NCI-H748 (cell line): ENCODE measurements at regions not wholly inside any gene's neighbourhood (a gene's known extent, or its start where the extent isn't known, plus 50 kb on each side); places are given as distances from the start of the nearest gene placed in this dataset.

Experiments used
- DNase-seq: peaks from one replicate; lab custom pipeline; 2025; ENCODE audit not compliant: unreplicated experiment; lab: John Stamatoyannopoulos, UW

DNA sequence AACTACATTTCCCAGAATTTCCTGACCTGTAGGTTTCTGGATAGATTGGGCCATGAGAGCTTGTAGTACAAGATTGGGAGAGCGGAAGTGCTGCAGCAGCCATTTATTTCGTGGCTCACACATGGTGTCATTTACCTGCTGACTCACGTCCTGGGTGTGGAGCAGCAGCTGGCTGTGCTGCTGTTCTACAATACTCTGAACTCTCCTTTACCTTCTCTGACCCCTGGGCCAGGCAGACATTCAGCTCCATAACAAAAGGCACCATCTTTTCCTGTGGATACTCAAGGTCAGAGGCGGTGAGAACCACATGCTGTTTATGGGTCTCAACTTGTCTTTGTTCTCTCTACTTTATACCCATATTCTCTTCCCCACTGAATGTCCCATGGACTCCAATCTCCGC lies 490.2 kb downstream of the IGSF11 start:
- DNase-seq: peak; percentile 0

DNA sequence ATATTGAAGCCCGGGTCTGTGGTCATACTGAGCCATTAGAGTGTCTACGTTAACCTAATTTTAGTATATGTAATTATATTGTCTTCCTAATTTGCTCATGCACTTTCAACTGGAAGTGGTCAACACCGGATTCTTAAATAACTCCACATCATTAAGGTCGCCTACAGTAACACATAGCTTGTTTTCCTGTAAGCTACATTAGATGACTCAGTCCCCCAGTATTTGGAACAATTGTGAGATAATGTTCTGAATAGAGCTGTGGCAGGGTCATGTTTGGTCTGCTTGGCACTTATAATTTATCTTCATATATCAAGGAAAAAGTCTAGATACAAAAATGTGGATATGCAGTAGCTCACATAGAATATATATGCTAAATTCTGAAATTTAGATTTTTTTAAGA lies 486.2 kb downstream of the IGSF11 start:
- no peak for DNase-seq

DNA sequence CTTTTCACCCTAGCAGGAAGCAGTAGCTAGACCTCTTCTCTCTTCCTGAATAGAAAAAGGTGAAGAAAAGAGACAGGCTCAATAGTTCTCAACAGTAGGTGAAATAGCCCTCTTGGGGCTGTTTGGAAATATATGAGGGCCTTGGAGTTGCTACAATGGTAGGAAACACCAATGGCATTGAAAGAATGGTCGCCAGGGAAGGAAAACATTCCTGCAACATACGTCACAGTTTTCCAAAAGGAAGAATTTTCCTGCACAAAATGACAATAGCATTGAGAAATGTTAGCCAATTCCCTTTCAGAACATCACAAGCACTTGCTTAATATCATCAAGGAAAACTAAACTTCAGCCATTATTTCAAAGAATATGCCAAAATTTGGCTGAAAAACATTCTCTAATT lies 484.5 kb downstream of the IGSF11 start:
- no peak for DNase-seq

DNA sequence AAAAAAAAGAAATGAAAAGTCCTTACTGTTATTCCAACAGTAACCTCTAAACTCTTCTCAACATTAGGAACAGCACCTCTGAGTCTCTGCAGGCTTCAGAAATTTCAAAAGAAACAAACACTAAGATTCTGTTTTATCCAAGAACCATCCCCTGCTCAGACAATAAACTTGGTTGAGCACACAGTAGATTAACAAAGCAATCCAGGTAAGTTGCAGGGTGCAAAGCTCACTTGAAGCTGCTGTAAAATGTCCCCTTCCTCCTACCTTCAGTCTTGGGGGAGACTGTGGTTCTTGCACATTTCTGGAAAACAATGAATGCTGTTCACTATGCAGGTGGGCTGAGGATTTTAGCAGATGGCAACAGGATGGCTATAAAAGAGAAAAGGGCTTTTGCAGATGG lies 484.1 kb downstream of the IGSF11 start:
- no peak for DNase-seq

DNA sequence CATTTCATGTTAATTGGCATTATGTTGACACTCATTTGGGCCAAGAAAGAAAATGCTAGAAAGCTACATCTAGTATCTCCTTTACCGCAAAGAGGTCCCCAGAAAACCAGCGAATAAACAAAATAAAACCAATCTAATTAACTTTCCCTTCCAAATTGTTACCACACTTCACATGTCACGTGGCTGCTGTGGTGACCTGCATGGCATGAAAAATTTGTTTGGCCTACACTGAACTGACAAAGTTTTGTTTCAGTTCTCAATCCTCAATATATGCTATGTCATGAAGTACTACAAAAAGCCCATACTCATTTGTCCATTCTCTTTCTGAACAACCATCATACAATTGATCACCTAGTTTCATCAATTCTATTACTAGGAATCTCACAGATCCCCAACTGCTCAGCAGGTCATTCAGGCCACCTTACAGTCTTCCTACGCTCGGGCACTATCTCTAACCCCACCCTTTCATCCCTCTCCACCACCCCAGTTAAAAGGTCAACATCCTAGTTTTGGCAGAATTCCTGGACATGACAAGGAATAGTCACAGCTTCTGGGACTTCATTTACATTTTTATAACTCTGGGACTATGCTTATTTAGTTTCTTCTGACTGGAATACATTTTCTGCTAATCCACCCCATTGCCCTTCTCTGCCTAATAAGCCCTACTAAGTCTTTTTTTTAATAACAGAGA lies 480.4 kb downstream of the IGSF11 start:
- DNase-seq: no peak

DNA sequence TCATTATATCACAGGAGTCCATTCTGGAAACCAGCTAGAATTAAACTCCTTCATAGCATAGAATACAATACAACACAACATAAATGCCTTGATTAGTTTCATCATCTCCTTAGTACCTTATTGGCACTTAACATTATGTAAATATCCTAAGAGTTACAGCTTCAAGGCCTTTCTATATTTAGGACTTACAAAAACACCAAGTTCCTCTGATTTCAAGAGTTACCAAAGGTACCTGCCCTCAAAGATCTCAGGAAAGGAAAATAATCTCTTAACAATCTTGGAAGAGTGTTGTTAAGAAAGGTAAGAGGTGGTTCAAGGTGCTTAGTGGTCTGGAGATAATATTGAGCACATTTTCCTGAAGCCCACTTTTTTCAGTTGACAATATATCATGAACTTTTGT lies 477.7 kb downstream of the IGSF11 start:
- no peak for DNase-seq

DNA sequence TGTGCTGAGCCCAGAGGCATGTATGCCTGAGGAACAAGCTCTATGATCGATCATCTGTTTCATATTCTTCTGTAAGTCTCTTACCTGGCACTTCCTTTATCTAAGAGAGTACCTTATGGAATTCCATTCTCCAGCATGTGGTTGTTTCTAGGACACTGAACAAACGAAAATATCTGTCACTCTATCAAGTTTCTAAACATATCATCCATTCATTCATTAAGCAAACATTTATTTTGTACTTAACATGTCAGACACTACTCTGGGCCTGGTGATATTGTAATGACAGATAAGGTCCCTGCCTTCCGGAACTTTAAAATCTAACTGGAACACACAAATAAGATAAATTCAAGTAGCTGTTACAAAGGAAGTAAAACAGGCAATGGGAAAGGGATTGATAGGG lies 477.1 kb downstream of the IGSF11 start:
- no peak for DNase-seq

DNA sequence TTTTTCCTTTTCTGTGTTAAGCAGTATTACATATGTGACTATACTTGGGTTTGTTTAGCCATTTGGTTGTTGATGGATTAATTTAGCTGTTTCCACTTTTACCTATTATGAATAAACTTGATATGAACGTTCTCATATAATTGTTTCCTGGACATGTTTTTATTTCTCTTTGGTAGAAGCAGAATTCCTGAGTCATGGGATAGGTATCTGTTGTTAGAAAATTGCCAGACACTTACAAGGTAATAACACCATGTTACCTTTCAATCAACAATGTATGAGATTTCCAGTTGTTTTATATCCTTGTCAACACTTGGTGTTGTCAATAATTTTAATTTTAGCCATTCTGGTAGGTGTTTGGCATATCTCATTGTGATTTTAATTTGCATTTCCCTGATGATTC lies 475.4 kb downstream of the IGSF11 start:
- no peak for DNase-seq

DNA sequence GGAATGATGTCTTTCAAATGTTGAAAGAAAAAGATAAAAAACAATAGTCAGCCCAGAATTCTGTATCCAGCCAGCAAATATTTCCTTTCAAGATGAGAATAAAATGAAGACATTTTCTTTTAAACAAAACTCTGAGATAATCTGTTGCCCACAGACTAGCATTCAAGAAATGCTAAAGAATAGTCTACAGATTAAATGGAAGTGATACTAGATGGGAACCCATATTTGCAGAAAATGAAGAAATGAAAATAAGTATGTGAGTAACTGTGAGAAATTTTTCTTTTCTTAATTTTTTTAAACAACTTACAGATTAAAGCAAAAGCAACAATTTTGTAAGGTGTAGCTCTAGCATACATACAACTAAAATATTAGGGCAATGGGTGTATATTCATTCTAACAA lies 469.8 kb downstream of the IGSF11 start:
- no peak for DNase-seq

DNA sequence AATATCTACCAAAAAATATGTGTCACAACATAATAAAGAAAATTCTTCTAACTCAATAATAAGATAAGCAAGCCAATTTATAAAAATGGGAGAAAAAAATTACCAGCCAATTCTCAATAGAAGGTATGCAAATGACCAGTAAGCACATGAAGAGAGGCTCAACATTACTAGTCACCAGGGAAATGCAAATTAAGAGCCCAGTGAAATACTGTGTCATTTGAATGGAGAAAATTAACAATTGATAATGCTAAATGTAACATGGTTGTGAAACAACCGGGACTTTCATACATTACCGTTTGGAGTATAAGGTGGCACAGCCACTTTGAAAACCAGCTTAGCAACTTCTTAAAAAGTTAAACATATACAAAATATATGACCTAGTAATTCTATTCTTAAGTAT lies 460.7 kb downstream of the IGSF11 start:
- no peak for DNase-seq

DNA sequence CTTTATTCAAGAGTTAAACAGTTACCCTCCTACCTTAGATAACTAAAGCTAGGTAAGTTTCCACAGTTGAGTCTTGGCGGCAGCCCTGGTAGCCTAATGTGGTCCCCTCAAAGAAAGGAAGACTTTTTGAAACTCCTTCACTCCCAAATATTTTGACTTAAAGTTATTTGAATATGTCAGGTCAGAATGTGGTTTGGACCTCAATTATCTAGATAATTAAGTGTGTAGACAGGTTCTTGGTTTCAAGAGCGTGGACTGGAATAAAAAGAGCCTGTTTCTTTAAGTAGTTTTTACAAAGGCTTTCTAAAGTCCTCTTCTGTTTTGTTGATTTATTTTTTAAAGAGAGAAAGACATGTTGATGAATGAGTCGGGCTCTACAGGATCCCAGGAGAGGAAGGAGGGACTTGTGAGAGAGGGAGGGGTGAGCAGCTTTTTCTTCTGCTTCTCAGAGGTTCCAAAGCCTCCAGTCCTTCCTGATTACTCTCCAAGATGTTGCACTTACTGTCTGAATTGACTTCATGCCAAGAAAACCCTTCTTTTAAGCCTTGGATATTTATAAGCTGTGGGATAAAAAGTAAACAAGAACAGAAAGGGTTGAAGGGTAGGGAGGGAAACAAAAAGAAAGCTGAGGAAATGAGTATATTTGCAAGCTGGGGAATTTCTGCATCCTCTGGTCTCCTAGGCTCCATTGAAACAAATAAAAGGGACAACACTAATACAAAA lies 457.4 kb downstream of the IGSF11 start:
- no peak for DNase-seq

DNA sequence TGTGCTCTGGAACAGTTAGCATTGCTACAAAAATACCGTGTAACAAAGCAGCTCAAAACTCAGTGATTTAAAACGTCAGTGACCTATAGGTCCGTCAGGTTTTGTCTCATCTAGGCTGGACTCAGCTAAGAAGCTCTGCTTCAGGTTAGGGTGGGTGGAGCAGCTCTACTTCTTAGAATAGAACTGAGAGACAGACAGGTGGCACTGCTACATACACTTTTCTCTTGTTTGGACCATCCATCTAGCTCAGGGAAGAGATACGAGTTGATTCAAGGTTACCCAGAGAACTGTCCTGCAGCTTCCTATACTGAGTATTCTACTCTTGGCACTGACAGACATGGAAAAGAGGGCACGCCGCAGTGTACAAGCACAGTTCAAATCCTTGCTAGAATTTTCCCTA lies 456.1 kb downstream of the IGSF11 start:
- DNase-seq: no peak

DNA sequence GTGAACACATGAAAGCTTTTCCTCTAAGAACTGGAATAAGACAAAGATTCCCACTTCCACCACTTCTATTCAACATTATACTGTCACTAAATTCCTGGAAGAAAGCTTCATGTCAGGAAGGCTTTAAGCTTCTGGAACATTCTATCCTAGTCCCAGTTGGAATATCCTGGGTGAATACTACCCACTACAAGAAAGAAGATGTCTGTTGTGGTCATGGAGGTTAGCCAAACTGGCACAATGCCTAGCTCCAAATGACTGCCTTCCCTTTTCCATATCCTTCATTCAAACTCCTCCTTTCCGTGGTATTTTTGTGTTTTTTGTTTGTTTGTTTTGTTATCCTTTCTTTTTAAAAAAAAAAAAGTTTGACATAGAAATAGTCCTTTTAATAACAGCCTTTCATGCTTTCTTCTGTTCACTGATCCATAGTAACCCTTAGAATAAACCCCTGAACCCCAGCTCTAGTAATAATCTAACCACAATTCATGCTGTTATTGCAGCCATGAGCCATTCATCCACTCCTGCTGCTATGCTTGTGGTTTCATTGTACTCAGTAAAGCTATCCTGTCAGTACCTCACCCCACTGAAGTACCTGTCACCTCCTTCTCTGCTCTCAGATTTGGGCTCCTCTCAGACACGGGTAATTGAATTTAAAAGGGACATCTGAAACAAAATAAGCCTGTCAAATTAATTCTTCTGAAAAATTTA lies 447.5 kb downstream of the IGSF11 start:
- no peak for DNase-seq

DNA sequence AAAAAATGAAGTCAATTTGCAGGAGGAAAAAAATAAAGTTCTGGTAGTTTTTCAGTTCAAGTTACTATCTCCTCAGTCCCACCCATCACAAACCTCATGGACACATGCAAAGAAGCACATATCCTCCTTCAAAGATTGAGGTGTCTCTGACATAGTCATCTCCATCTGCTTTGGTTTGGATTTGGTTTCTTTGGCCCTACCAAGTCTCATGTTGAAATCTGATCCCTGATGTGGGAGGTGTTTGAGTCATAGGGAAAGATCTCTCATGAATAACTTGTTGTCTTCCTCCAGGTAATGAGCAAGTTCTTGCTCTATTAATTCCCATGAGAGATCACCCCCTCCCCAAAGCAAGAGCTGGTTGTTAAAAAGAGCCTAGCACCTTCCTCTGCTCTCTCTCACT lies 446.8 kb downstream of the IGSF11 start:
- DNase-seq: no peak

DNA sequence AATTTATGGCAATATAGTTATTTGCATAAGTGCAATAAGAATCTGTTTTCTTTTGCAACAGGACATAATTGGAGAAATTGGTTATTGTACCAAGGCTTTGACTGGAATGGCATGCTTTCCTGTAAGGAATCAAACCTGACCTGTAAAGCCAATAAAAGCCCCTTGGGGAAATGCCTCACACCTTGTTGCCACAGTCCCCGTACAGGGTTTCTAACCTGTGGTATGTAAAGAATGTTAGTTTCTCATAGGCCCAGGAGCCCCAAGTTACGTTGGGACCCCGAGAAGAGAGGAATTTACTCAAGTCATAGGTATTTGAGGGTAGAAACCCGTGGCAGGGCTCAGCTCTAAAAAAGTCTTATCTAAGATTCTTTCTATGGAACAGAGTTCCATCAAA lies 441.4 kb downstream of the IGSF11 start:
- DNase-seq: no peak

DNA sequence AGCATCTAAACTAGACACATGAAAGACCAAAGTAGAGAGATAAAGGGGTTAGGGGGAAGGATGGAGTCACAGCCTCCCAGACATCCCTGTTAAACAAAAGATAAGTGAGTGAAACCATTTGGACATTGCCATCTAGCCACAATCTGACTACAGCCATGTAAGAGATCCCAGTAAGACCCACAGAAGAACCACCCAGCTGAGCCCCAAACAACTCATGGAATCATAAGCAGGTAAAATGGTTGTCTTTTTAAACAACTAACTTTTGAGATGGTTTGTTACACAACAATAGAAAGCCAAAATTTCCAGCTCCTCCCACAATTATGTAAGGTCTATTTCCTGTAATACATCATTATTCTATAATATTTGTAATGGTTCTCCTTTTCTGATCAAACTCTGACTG lies 437.5 kb downstream of the IGSF11 start:
- no peak for DNase-seq

DNA sequence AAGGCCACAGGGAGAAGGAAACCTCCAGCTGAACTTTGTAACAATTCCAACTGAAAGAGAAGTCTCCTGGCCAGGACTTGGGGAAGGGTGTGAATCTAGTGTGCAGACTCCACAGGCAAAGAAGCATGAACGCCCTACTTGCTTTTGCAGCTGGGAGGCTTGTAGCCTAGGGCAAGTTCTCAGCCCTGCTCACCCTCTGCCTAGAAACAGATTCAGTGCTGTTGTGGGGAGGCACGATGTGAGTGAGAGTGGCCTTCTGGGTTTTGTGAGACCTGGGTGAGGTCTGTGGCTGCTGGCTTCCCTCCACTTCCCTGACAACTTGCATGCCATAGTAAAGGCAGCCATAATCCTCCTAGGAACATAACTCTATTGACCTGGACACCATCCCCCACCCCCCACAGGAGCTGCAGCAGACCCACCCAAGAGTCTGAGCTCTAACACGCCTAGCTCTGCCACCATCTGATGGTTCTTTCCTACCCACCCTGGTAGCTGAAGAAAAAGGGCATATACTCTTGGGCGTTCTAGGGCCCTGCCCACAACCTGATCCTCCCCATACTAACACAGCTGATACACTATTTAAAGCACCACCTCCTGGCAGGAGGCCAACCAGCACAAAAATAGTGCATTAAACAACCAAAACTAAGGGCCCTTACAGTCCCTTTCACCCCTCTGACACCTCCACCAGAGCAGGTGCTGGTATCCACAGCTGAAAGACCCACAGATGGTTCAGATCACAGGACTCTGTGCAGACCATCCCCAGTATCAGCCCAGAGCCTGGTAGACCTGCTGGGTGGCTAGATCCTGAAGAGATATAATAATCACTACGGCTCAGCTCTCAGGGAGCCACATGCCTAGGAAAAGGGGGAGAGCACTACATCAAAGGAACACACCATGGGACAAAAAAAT lies 426.5 kb downstream of the IGSF11 start:
- DNase-seq: no peak

DNA sequence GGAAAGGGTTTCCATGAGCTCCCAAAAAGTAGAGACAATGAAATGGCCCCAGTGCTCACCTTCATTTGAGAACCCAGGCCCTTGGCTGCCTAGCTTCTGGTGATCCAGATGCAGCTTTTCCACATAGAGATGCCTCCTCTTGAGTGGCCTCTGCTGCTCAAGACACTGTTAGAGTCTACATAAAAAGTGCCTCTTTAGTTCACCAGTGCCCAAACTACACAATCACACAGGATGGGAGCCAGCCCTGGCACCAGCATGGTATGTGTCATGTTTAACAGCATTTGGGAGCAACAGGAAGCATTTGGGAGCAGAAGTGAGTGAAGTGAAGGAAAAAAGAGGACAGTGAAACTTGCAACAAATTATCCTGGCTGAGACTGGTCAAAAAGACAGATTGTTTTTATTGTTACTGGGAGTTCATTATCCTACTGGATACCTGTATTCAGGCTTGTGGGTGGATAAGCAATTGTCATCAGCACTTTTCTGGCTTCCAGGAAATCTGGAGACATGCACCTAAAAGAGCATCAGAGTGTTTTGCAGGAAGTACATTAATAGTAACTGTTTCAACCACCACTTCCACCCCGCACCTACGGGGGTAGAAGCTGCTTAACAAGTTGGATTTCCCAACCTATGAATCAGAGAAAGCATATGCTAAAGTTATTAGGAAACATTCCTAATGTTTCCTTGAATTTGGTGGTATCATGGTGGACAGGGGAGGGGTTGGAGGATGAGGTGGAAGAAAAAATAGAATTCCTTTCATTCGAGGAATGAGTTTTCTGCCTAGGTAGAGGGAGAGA lies 416.2 kb downstream of the IGSF11 start:
- no peak for DNase-seq

DNA sequence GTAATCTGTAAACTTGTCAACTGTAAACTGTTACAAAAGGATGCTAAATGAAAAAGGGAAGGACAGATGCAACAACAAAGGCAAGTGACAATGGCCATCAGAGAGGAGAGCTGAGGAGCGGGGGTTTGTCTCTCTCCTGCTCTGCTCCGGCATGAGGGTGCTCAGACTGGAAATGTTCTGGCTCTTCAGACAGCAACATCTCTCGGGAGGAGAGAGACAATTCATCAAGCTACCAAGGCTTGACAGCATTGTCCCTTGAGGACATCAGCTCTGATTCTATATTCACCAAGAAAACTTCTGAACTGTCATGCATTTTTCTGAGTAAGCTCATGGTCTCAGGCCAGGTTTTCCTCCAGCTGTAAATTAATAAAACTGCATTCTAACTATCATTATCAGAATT lies 408.2 kb downstream of the IGSF11 start:
- no peak for DNase-seq

DNA sequence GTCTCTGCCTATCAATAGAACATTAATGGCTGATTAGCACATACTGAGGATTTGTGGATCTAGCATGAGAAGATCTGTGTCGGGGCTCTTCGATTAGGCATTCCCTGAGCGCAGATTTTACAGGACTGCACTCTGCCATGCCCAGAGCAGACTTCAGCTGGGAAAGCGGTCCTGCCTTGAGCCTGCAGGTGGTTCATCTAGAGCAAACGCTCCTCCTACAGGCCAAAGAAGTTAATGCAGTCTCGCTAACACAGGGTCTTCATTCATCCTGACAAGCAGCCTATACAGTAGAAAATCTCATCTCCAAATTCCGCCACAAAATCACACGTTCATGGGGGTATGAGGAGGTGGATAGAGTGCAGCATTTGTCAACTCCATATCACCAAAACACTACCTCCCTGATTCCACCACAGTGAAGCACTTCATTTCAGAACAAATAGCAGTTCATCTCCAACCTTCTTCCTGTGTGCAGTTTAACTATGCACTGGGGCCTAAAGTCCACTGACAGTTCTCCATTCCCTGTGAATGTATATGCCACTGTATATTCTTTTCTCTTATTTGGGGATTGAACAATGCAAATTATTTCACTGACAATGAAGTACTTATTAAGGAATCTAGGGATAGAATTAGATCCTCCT lies 405.8 kb downstream of the IGSF11 start:
- peak; percentile 65 for DNase-seq
